NOMO-1 (cell line): ENCODE measurements at regions not wholly inside any gene's neighbourhood (a gene's known extent, or its start where the extent isn't known, plus 50 kb on each side); places are given as distances from the start of the nearest gene placed in this dataset.
"Not testable (repeated sequence)": the region's sequence is repeated elsewhere in the genome, so short reads cannot be mapped to it uniquely, and the experiment has no call there.

Source experiments
- DNase-seq, 2 experiments: peaks; one replicate each; lab custom pipeline; 2025; ENCODE audit not compliant: unreplicated experiment in 2 of 2; lab: John Stamatoyannopoulos, UW

DNA sequence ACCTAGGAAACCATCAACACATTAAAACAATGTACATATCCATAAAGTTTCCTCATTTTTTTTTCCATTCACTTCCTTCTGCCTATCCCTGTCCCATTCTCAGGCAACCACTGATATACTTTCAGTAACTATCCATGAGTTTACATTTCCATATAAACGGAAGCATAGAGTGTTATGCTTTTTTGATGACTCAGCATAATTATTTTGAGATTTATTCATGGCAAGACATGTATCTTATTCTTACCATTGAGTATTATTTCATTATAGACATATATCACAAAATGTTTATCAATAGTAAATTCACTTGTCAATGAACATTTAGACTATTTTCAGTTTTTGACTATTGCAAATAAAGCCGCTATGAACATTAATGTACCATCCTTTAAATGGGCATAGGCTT lies 1786.8 kb upstream of the ACO1 start:
- no peak for DNase-seq

DNA sequence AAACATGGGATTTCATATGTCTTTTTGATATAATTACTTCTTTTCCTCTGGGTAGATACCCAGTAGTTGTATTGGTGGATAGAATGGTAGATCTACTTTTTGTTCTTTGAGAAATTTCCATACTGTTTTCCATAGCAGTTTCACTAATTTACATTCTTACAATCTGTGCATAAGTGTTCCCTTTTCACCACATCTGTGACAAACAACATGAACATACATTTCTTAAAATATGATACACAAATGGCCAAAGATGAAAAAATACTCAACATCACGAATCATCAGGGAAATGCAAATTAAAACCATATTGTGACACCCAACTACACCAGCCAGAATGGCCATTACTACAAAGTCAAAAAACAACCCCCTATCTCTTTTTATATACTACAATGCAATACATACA lies 1778.5 kb upstream of the ACO1 start:
- no peak for DNase-seq

GRCh38 chr9:30609713-30610112 lies 1774.7 kb upstream of the ACO1 start:
- DNase-seq, result no peak

GRCh38 chr9:30616782-30617181 lies 1767.7 kb upstream of the ACO1 start:
- DNase-seq, result not testable (repeated sequence)

DNA sequence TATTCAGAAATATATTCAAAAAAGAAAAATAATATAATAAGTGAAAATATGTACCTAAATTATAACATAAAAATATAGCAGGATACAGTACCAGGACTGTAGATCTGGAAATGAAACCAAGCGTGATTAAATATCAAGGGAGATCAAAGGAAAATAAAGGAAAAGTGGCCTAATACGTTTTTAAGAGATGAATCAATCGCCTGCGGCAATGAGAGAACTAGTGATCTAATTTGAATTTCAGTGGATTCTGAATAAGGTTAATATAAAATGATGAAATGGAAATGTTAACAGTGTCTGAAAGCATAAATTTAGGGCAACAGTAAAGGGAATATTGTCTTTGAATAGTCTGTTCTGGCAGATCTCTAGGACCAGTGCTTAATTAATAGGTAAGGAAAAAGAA lies 1761.9 kb upstream of the ACO1 start:
- DNase-seq, result no peak

DNA sequence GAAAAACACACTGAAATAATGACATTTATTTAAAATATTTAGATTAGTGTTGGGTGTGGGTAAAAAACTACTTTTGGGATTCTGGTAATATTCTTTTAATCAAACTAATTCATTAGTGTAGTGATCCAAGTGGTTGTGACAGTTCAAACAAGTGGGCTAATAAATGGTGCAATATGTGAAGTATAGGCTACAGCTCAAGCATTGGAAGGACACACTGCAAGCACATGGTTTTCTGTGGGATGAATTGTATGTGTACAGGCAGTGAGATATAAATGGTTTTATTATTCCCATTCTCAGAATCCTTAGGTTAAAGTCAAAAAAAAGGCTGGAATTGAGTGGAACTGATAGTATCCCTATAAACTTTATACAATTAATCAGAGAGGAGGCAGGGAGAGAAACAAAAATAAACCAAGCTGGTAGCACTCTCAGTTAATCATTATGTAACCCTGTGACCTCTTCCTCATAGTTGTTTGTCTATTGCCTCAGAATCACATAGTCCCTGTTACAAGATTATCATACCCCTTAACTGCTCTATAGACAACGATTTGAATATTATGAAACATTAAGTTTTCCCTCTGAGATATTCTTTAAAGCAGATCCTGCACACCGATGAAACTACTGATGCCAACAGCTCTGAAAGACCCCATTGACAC lies 1755.4 kb upstream of the ACO1 start:
- DNase-seq, result no peak

DNA sequence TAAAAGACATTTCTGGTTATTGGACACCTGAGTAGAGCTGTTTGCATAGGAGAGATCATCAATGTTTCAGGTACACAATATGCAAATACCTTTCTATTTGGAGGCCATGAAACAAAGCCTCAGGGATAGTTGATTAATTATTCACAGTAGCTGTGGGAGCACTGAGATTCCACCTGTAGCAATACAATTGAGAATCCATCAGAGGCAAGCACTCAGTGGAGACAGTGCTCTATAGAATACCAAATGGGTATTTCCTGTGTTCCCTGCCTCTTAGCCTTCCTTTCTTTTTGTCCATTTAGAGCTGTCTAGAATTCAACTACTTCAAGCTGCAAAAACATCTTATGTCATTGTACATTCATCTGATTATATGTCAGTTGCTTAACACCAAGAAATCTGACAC lies 1754.0 kb upstream of the ACO1 start:
- DNase-seq, result no peak

DNA sequence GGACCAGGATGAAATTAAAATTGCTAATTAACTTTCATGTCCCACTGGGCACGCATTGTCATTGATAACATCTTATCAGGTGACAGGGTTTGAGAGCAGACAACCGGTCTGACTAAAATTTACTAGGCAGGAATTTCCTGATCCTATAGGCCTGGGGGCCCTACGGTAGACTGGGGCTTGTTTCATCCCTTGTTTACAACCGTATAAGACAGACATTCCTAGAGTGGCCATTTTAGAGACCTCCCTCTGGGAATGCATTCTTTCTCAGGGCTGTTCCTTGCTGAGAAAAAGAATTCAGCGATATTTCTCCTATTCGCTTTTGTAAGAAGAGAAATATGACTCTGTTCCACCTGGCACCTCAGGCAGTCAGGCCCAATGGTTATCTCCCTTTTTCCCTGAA lies 1737.8 kb upstream of the ACO1 start:
- not testable (repeated sequence) for DNase-seq

DNA sequence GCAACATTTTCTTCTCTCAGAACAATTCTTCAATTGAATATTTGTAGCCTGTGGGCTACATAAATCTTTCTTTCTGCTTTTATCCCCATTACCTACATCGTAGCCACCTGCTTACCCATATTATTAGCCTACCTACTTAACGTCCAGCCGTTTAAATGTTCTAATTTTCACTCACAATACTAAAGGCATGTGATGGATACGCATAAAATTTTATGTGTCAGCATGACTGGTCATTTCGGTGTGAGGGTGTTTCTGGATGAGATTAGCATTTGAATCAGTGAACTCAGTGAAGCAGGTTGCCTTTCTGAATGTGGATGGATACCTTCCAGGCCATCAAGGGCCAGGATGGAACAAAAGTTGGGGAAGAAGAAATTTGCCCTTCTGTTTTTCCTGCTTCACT lies 1722.5 kb upstream of the ACO1 start:
- DNase-seq, result no peak

DNA sequence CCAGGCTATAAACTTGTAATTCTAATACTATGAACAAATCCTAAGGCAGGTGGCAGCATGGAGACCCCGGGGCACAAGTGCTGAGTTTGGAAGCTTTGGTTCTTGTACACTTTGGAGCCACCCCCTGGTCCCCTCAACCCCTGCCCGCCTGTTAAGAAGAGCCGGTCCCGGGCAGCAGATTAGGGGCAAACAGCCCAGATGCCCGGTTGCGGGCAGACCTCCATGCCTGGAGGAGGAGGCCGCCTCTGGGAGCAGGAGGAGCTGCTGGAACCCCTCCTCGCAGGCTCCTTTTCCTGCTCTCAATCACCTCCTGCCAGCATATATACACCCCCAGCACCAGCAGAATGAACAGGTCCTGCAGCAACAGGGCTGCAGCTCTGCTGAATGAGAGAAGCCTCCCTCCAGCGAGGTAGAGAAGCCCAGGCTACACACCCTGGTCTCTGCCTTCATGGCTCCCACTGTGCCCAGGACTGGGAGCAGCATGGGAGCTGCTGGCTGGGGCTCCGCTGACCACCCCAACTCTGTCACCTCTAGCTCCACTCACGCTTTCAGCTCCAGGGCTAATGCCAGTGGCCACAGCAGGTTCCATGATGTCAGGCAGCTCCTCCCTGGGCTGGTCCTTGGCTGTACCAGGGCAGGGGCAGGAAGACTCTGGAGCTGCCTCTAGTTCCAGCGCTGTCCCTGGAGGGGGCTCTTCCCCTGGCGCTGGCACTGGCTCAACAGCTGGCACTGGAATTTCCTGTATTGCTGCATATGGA lies 1713.5 kb upstream of the ACO1 start:
- no peak for DNase-seq

- DNase-seq, result no peak
Observed at GRCh38 chr9:30673132-30673531, 1711.3 kb upstream of the ACO1 start.

DNA sequence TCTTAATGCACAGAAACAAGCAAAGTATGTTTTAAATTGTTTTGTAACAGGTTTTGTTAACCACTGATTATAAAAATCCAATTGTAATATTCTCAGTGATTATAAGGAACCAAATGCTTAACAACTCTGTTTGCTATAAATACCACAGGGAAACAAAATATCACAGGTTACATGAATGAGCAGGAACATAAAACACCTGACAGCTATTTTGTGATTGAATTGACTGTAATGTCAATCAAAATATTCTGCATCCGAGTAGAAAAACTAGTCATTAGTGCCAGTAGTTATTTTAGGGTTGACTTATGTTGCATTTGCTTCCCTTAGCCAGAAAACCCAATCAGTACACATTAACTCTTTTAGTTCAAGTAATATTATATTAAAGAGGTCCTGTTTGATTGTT lies 1707.8 kb upstream of the ACO1 start:
- DNase-seq, result no peak

DNA sequence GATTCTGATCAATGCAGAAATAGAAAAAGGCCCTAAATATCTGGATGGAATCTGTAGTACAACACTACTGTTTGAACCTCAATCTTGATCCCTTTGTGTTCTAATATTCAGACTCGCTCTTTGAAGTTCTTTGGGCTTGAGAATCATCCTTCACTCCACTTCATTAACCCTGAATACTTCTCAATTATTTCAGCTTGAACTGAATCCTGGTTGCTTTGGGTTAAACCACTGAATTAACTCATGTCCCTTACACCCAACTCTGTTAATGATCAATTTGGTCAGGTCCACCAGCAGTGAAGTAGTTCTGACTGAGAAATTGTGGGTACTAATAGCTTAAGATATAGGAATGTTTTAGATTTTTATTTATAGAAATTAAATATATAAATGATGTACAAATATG lies 1707.2 kb upstream of the ACO1 start:
- no peak for DNase-seq

DNA sequence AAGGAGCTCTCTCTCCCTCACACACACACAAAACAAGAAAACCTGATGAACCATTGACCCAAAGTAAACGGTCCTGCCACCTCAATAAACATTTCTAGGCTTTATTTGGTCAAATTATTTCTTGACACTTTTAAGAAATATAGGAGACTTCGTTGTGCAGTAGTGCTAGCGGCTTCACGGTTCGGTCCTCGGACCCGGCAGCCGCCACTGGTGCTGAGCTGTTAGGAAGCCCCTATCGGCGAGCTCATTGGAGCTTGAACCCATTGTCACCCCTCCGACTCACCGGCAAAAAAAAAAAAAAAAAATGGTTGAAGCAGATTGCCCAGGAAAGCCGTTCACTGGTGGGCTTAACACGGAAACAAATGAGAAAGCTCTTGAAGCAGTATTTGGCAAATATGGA lies 1695.6 kb upstream of the ACO1 start:
- DNase-seq, result no peak

DNA sequence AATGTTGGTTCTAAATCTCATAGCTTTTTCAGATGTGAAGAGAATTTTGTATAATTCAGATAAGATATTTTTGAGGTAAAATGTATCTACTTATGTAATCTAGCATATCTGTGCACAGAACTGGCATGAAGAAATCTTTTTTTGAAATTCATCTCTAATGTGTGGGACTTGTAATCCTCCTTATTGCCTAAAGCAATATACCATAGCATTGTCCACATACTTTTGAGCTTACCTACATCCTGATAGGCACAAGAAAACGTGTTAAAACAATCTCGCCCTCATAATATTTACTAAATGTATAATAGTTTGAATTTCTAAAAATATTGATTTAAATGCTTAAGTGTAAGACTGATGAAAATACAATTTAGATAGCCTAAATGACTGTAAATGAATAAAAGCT lies 1686.5 kb upstream of the ACO1 start:
- no peak for DNase-seq

DNA sequence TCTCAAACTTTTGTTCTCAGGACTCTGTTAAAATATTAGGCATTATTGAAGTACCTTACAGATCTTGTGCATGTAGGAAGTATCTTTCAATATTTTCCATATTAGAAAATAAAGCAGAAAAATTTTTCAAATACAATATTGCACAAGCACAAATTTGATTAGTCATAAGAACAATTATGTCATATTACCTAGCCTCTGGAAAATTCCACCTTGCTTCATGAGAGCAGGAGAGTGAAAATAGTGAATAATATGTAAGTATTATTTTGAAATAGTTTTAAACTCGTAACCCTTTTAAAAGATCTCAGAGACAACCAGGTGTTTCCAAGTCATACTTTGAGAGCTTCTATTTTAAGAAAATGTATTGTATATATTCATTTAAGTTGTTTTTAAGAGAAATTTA lies 1672.9 kb upstream of the ACO1 start:
- no peak for DNase-seq

GRCh38 chr9:30713243-30713642 lies 1671.2 kb upstream of the ACO1 start:
- no peak for DNase-seq

DNA sequence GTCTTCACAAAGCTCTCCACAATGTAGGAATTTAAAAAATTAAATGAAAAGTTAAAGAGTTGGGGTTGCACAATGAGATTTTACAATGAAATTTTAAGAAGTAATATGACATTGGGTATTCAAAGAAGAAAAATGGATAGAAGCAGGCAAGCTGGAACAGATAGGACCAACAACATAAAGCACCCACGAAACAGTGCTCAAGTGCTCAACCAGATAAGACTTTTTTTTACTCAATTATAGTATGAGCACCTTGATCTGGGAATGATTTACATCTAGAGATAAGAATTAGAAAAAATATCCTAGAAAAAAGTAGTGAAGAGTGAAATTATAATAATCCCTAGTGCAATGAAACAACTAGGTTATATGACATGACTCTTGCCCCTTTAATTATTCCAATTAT lies 1670.1 kb upstream of the ACO1 start:
- no peak for DNase-seq

DNA sequence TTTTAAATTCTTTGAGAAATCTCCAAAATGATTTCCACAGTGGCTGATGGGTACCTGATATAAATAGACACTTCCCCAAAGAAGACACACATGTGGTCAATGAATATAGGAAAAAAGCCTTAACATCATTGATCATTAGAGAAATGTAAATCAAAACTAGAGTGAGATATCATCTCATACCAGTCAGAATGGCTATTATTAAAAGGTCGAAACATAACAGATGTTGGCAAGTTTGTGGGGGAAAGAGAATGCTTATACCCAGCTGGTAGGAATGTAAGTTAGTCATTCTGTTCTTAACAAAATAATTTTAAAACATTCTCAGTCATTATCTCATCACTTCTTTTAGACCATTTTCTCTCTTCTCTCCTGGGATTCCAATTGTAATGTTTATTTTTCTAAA lies 1666.0 kb upstream of the ACO1 start:
- DNase-seq, result no peak

- DNase-seq, result no peak
Observed at GRCh38 chr9:30722065-30722464, 1662.4 kb upstream of the ACO1 start.

DNA sequence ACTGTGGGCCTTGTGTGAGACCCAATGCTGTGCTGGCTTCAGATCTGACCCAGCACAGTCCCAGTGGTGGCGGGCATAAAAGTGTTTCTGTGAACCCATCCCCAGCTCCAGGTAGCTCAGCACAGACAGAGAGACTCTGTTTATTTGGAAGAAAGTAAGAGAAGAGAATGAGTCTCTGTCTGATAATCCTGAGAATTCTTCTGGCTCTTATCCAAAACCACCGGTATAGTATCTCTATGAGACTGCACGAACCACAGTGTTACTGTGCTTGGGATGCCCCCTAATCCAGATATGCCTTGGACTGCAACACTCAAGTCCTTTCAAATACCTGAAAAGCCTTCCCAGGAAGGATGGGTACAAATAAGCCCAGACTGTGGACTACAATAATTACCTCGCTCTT lies 1660.8 kb upstream of the ACO1 start:
- no peak for DNase-seq

DNA sequence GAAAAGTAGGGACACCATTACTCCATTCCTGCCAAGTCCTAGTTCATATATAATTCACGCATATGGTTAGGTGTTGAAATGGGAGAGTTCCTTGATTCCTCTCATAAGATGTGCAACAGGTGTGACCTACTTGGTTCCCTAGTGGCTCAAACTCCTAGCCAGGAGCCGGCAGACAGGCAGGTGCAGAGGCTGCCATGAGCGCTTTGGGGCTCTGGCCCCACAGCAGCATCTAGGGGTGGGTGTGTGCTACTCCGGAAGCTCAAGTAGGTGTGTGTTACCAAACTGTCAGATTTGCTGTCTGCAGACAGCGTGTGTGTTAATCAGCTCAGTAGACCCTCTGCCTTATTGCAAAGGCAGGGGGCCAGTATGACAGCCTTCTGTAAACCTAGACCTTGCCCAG lies 1652.4 kb upstream of the ACO1 start:
- no peak for DNase-seq

DNA sequence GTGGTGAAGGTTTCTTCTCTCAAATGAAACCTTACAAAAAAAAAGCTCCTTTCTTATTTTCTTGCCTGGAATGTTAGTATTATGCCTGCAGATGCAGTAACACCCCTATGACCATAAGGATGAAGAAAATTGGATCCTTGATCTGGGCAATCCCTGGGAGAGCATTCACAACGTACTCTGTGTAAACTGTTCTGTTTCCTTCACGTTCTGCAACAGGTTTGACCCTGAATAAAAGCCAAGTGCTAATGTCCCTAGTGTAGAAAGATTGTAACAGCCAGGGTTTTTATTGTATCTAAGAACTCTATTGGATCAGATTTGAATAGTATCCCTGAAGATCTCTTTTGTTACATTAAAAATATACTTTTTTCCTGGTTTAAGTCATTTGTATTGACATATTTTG lies 1639.6 kb upstream of the ACO1 start:
- DNase-seq, result no peak
